Cardiac muscle cell (in vitro differentiated cells and primary cell): ENCODE measurements at regions not wholly inside any gene's neighbourhood (a gene's known extent, or its start where the extent isn't known, plus 50 kb on each side); places are given as distances from the start of the nearest gene placed in this dataset.

Source experiments
- DNase-seq, 2 donors: peaks; one replicate each; pipeline versions ENCODE4 v3.0.0 to v3.0.0-alpha.2; 2010 to 2017; ENCODE audit warnings: low read depth in 1 of 2, low spot score in 1 of 2
- H3K27ac ChIP-seq: fragments of 200-600 bp; sonication (generic); 2 replicates; pipeline ENCODE4 v1.5.1; 2016
- H3K27me3 ChIP-seq: fragments of 200-600 bp; sonication (generic); 2 replicates; pipeline ENCODE4 v1.6.0; 2016; ENCODE audit warnings: control low read depth
- H3K36me3 ChIP-seq: fragments of 200-600 bp; sonication (generic); 2 replicates; pipeline ENCODE4 v1.5.1; 2016; ENCODE audit warnings: control low read depth
- H3K4me1 ChIP-seq: fragments of 200-600 bp; sonication (generic); 2 replicates; pipeline ENCODE4 v1.8.1; 2017; ENCODE audit warnings: low read depth, mild to moderate bottlenecking, mixed run types
- H3K4me3 ChIP-seq: fragments of 200-600 bp; sonication (generic); 2 replicates; pipeline ENCODE4 v1.5.1; 2016; ENCODE audit warnings: mild to moderate bottlenecking
- H3K9me3 ChIP-seq: fragments of 200-600 bp; sonication (generic); 2 replicates; pipeline ENCODE4 v1.5.1; 2017; ENCODE audit warnings: low read depth, mild to moderate bottlenecking, control low read depth
- CTCF ChIP-seq: IDR thresholded peaks from 2 replicates; pipeline ENCODE4 v1.5.1; 2012; ENCODE audit warnings: low read depth, mild to moderate bottlenecking, low read length

GRCh38 chr1:30437059-30437576 lies 286.3 kb downstream of the MATN1 start:
- Histone ChIP-seq H3K9me3 (no peaks in the 10 kb centered on the region), H3K4me3 (no peak overlapping the region), H3K36me3 (no peaks in the 10 kb centered on the region), H3K4me1 (no peaks in the 10 kb centered on the region), H3K27ac (no peak overlapping the region), H3K27me3 (no peaks in the 10 kb centered on the region)
- TF ChIP-seq CTCF = no peak
- DNase-seq = no peak

GRCh38 chr1:30427545-30427944 lies 295.8 kb downstream of the MATN1 start:
- no peaks in the 10 kb centered on the region for H3K27me3 ChIP-seq
- no peaks in the 10 kb centered on the region for H3K9me3 ChIP-seq
- H3K36me3 ChIP-seq = no peaks in the 10 kb centered on the region
- no peak overlapping the region for H3K27ac ChIP-seq
- no peak for DNase-seq
- no peaks in the 10 kb centered on the region for H3K4me1 ChIP-seq
- H3K4me3 ChIP-seq = no peak overlapping the region
- TF ChIP-seq CTCF = no peak

GRCh38 chr1:30425046-30425445 lies 298.3 kb downstream of the MATN1 start:
- Histone ChIP-seq H3K4me3 (no peak overlapping the region), H3K36me3 (no peaks in the 10 kb centered on the region), H3K9me3 (no peaks in the 10 kb centered on the region), H3K27ac (no peak overlapping the region), H3K4me1 (no peaks in the 10 kb centered on the region), H3K27me3 (no peaks in the 10 kb centered on the region)
- no peak for DNase-seq
- TF ChIP-seq CTCF = no peak

DNA sequence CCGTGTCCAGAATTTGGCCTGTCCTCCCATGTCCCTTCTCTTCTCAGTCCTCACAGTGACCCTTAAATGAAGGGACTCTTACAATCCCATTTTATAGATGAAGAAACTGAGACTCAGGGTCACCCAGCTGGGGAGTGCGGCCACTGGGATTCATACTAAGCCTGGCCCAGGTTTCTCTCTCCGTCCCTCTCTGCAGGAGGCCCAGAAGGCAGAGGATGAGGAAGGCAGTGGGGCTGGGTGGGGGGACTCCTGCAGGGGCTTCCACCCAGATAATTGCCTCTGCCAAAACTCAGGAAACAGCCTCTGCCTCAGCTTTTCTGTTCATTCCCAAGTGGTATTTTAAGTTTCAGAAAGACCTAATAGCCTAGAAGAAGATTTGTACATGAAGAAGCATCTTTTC lies 299.8 kb downstream of the MATN1 start:
- H3K4me1 ChIP-seq = no peaks in the 10 kb centered on the region
- H3K9me3 ChIP-seq = no peaks in the 10 kb centered on the region
- H3K27me3 ChIP-seq = no peaks in the 10 kb centered on the region
- H3K27ac ChIP-seq = no peak overlapping the region
- no peak for TF ChIP-seq CTCF
- H3K36me3 ChIP-seq = no peaks in the 10 kb centered on the region
- H3K4me3 ChIP-seq = no peak overlapping the region
- DNase-seq = no peak

DNA sequence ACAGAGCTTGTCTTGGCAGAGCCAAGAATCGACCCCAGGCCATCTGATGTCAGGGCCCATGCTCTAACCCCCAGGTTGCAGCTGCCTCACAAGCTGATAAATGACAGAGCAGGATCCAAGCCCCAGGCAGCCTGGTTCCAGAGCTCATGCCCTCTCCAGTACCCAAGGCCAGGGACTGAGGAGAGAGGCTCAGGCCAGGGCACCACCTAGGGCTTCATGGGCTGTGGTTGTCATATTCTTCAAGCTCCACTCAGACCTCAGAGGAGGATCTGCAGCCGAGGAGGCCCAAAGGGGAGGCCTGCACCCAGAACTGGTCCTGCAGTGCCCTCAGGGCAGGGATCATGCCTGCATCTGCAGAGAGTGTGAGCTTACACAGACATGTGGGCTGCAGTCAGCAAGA lies 301.1 kb downstream of the MATN1 start:
- H3K27me3 ChIP-seq = no peaks in the 10 kb centered on the region
- no peaks in the 10 kb centered on the region for H3K36me3 ChIP-seq
- H3K9me3 ChIP-seq = no peaks in the 10 kb centered on the region
- H3K4me1 ChIP-seq = no peaks in the 10 kb centered on the region
- H3K4me3 ChIP-seq = no peak overlapping the region
- no peak for DNase-seq
- no peak for TF ChIP-seq CTCF
- H3K27ac ChIP-seq = no peak overlapping the region
